ENCODE measurements at regions not wholly inside any gene's neighbourhood (a gene's known extent, or its start where the extent isn't known, plus 50 kb on each side); places are given as distances from the start of the nearest gene placed in this dataset.

DNA sequence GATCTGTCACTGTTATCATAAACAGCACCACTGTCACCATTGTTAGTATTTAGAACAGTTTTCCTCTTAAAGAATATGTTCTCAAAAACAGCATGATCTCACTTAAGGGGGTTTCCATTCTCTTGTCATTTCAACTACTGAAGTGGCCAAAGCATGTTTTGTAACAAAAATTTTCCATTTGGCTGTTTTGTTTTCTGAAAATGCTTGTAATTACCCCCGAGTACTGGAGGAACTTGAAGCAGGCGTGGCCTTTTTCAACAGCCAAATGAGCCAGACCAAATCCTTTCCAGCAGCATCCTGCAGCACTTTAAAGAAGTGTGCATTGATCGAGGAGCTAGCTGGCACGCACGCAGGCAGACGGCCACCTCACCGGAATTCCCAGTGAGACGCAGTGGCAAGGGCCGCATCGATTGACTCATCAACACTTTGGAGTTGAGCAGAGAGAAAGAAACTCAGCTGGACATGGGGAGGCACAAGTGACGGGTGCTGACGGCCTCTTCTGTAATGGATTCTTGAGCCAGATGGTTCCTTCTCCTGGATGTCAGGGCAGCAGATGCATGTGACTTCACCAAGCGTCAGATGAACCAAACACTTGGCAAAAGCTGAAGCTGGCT is 234.3 kb upstream of the IGF1R start:
- TF ChIP-seq, protein P1, sequence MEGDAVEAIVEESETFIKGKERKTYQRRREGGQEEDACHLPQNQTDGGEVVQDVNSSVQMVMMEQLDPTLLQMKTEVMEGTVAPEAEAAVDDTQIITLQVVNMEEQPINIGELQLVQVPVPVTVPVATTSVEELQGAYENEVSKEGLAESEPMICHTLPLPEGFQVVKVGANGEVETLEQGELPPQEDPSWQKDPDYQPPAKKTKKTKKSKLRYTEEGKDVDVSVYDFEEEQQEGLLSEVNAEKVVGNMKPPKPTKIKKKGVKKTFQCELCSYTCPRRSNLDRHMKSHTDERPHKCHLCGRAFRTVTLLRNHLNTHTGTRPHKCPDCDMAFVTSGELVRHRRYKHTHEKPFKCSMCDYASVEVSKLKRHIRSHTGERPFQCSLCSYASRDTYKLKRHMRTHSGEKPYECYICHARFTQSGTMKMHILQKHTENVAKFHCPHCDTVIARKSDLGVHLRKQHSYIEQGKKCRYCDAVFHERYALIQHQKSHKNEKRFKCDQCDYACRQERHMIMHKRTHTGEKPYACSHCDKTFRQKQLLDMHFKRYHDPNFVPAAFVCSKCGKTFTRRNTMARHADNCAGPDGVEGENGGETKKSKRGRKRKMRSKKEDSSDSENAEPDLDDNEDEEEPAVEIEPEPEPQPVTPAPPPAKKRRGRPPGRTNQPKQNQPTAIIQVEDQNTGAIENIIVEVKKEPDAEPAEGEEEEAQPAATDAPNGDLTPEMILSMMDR (IDR thresholded peaks at IDR 0.05), result no peak
- no peak for TF ChIP-seq POLR2A (IDR thresholded peaks at IDR 0.05)
